Cardiac fibroblast (primary cell): ENCODE measurements at regions not wholly inside any gene's neighbourhood (a gene's known extent, or its start where the extent isn't known, plus 50 kb on each side); places are given as distances from the start of the nearest gene placed in this dataset.
A peak's percentile ranks its signal among the peaks of the same experiment; 100 is the strongest.

Experiments used
- DNase-seq, 2 donors: peaks; one replicate each; pipeline versions ENCODE4 v3.0.0 to v3.0.0-alpha.2; 2010; ENCODE audit warnings: low read depth in 2 of 2
- H3K4me3 ChIP-seq, 2 donors: replicated peaks in 1 of 2; 1 replicate in 1 of 2; 2 replicates in 1 of 2; pipeline ENCODE4 v1.5.1; 2011; ENCODE audit warnings: low read depth in 2 of 2, low read length in 2 of 2, mild to moderate bottlenecking in 2 of 2, moderate library complexity in 1 of 2
- TF ChIP-seq, protein P1 (sequence below): IDR thresholded peaks from one replicate; pipeline ENCODE4 v1.5.1; 2011; ENCODE audit warnings: low read depth, mild to moderate bottlenecking, low read length, inconsistent platforms

DNA sequence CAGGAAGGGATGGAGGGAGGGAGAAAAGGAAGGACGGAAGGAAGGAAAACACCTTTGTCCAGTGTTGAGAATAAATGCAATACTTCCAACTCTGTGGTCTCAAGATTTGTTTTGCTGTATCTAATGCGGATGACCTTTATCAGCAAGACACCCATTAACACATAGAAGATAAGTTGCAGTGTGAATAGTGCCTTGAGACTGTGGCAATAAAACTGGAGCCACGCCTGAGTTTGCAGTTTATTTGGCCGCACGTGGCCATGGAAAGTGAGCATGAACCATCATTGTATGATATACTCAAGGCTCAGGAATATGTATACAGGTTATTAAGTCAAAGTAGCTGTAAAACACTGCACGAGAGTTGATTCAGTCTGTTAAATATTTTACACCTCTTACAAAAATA is 113.6 kb upstream of the EEA1 start:
- no peak overlapping the region for H3K4me3 ChIP-seq
- TF ChIP-seq, protein P1, sequence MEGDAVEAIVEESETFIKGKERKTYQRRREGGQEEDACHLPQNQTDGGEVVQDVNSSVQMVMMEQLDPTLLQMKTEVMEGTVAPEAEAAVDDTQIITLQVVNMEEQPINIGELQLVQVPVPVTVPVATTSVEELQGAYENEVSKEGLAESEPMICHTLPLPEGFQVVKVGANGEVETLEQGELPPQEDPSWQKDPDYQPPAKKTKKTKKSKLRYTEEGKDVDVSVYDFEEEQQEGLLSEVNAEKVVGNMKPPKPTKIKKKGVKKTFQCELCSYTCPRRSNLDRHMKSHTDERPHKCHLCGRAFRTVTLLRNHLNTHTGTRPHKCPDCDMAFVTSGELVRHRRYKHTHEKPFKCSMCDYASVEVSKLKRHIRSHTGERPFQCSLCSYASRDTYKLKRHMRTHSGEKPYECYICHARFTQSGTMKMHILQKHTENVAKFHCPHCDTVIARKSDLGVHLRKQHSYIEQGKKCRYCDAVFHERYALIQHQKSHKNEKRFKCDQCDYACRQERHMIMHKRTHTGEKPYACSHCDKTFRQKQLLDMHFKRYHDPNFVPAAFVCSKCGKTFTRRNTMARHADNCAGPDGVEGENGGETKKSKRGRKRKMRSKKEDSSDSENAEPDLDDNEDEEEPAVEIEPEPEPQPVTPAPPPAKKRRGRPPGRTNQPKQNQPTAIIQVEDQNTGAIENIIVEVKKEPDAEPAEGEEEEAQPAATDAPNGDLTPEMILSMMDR, result no peak
- DNase-seq, result no peak

DNA sequence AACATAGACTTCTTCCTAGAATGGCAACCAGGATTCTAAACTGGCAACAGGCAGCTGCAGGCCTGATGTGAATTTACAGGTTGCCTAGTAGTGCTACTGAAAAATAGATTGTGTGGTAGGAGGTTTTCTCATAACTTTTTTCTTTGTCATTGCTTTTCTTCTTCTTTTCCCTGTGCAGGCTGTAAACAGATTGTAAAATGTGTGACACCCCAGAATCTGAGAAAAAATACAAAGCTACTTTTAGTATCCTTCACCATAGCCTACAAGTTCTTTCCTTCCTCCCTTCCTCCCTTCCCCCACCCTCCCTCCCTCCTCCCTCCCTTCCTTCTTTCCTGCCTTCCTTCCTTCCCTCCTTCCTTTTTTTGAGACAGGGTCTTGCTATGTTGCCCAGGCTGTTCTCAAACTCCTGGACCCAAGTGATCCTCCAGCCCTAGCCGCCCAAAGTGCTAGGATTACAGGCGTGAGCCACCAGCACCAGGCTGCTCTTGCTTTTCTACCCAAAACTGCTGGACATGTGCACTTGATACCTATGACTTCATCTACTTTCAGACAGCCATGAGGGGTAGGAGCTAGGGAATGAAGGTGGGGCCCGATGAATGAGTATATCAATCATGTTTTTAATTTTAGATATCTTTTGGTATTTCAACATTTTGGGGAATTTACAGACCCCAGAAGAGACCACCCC is 114.2 kb upstream of the EEA1 start:
- no peak overlapping the region for H3K4me3 ChIP-seq
- DNase-seq, result no peak
- TF ChIP-seq, protein P1, result no peak

DNA sequence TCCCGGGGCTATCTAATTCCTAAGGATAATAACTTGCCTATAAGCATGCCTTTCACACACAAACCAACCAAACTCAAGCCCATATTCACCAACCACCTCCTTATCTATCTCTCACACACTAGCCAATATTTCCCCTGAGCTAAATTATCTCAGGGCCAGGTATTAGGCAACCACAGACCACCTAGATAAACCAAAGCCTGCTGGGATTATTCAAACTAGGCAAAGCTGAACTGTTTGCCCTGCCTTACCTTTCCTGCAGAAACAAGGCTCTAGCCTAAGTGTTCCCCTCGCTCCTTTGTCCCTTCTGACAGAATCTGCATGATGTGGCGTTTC is 114.7 kb upstream of the EEA1 start:
- TF ChIP-seq, protein P1, result no peak
- DNase-seq, result no peak
- H3K4me3 ChIP-seq, result no peak overlapping the region

DNA sequence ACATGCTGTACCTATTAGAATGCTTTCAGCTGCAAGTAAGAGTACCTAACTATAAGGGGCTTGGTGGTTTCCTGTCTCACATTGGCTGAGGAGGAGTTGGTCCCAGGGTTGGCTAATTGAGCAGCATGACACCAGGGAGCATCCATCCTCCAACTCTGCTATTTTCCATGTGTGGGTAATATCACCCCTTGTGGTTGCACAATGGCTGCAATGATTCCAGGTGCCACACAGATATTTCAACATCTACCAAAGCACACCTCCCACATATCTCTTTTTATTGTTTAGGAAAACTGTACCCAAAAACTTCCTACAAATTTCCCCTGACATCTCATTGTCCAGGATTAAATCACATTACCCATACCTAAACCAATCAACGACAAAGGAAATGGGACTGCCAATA is 118.0 kb upstream of the EEA1 start:
- DNase-seq, result no peak
- no peak overlapping the region for H3K4me3 ChIP-seq
- TF ChIP-seq, protein P1, result no peak

DNA sequence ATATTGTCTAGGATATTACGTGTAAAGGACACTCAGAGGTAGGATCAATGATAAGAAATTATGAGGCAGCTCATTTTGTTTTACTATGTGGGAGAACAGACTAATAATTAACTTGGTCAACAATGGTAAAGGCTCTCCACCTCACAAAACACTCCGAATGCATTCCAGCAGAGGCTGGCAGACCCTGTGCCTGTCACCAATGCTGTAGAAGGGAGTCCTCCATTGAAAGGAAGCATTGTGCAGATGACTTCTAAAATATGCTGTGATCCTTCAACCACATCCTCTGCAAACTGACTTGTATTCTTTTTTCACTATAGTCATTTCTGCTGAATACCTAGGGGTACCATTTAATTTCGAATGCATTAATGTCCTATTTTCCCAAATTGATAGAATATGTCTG is 119.6 kb upstream of the EEA1 start:
- DNase-seq, result no peak
- TF ChIP-seq, protein P1, result no peak

DNA sequence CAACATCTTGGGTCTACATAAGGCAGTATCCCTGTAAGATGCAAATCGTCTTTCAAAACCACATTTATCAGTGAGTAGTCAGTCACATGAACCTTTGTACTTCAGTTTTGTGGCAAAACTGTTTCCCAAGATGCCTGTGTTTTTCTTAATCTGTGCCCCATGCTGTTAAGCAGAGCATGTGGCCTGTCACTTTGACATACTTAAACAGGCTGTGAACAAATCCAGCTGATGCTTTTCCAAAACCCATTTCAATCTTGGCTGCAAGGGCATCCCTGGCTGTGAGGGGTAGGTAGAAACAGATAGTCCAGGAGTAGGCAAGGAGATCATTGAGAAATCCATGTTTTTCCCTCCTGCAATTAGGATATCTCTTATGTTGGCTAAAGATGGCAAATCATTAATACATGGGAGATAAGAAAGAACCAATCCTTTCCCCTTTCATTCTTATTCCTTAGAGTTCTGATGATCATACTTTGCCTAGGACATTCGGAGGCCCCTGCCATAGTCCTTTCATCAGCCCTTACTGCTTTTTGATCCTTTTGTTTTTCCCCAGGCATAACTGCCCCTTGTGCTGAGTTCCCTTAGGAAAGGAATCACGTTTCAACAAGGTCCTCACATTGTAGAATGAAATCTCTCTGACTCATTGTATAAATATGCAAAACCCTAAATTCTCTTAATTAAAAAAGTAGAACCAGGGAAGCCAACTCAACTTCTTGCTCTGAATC is 121.1 kb upstream of the EEA1 start:
- TF ChIP-seq, protein P1, result no peak
- no peak overlapping the region for H3K4me3 ChIP-seq
- peak; percentile 28 to 72 for DNase-seq

More for the DNA sequence above, 119.6 kb upstream of the EEA1 start:
- no peak overlapping the region for H3K4me3 ChIP-seq

DNA sequence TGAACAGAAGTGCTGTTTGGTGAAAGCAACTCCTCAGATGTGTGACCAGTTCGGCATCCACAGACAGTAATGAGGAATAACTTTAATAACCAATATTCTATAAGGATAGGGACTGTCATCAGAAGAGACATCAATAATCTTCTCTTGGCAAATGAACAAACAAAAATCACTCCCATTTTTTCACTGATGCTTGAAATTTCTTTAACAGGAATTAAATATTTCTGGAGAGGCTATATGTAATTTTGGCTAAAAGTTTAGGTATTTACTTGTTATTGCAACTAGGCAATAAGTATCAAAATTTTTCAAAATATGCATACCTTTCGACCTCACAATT is 121.6 kb upstream of the EEA1 start:
- TF ChIP-seq, protein P1, result no peak
- H3K4me3 ChIP-seq, result no peak overlapping the region
- no peak for DNase-seq
